Upper lobe of left lung (tissue), 4 donors: ENCODE measurements at regions not wholly inside any gene's neighbourhood (a gene's known extent, or its start where the extent isn't known, plus 50 kb on each side); places are given as distances from the start of the nearest gene placed in this dataset.

Experiments
- EP300 ChIP-seq, 4 donors: sonication (generic); formaldehyde crosslinking; IDR thresholded peaks; one replicate each; pipeline ENCODE4 v1.5.1; 2017; ENCODE audit warnings: antibody characterized with exemption in 4 of 4, control low read depth in 2 of 4
- POLR2AphosphoS5 ChIP-seq, 2 donors: sonication (generic); formaldehyde crosslinking; IDR thresholded peaks; one replicate each; pipeline ENCODE4 v1.5.1; 2017; ENCODE audit warnings: antibody characterized with exemption in 2 of 2
- TF ChIP-seq, protein P1 (sequence below), 6 experiments: fragments of 450-650 bp in 4 of 6; fragments of 200-600 bp in 2 of 6; sonication (generic) in 2 of 6; IDR thresholded peaks; one replicate each; pipeline ENCODE4 v1.5.1; 2016 to 2019; ENCODE audit warnings: antibody characterized with exemption in 6 of 6

GRCh38 chr9:38198140-38198539 lies 129.1 kb upstream of the SHB start:
- TF ChIP-seq, protein P1, sequence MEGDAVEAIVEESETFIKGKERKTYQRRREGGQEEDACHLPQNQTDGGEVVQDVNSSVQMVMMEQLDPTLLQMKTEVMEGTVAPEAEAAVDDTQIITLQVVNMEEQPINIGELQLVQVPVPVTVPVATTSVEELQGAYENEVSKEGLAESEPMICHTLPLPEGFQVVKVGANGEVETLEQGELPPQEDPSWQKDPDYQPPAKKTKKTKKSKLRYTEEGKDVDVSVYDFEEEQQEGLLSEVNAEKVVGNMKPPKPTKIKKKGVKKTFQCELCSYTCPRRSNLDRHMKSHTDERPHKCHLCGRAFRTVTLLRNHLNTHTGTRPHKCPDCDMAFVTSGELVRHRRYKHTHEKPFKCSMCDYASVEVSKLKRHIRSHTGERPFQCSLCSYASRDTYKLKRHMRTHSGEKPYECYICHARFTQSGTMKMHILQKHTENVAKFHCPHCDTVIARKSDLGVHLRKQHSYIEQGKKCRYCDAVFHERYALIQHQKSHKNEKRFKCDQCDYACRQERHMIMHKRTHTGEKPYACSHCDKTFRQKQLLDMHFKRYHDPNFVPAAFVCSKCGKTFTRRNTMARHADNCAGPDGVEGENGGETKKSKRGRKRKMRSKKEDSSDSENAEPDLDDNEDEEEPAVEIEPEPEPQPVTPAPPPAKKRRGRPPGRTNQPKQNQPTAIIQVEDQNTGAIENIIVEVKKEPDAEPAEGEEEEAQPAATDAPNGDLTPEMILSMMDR (IDR thresholded peaks at IDR 0.05) = no peak
- TF ChIP-seq EP300 (IDR thresholded peaks at IDR 0.05) (no peak), POLR2AphosphoS5 (IDR thresholded peaks at IDR 0.05) (no peak)
